WERI-Rb-1 (cell line): ENCODE measurements at regions not wholly inside any gene's neighbourhood (a gene's known extent, or its start where the extent isn't known, plus 50 kb on each side); places are given as distances from the start of the nearest gene placed in this dataset.

ENCODE experiments used
- DNase-seq: peaks from one replicate; pipeline ENCODE4 v3.0.0-alpha.2; 2020
- H3K27ac ChIP-seq: fragments of 250-450 bp; sonication (Bioruptor Pico); 2 replicates; pipeline ENCODE4 v1.5.1; 2020; ENCODE audit warnings: mild to moderate bottlenecking, moderate library complexity
- H3K27me3 ChIP-seq: fragments of 250-450 bp; sonication (Bioruptor Pico); 2 replicates; pipeline ENCODE4 v1.5.1; 2021; ENCODE audit warnings: mild to moderate bottlenecking, low read depth, moderate library complexity; ENCODE audit not compliant: insufficient read depth, severe bottlenecking
- H3K36me3 ChIP-seq: fragments of 250-450 bp; sonication (Bioruptor Pico); 2 replicates; pipeline ENCODE4 v1.5.1; 2020; ENCODE audit warnings: mild to moderate bottlenecking, moderate library complexity
- H3K4me3 ChIP-seq: 2 replicates; pipeline ENCODE4 v1.5.1; 2011; ENCODE audit warnings: low read depth, mild to moderate bottlenecking, control low read depth, low read length
- H3K9me3 ChIP-seq: fragments of 250-450 bp; sonication (Bioruptor Pico); 2 replicates; pipeline ENCODE4 v1.5.1; 2021; ENCODE audit warnings: mild to moderate bottlenecking, moderate library complexity; ENCODE audit not compliant: severe bottlenecking
- TF ChIP-seq, protein P1 (sequence below): IDR thresholded peaks from 2 replicates; pipeline ENCODE4 v1.5.1; 2011; ENCODE audit warnings: low read depth, mild to moderate bottlenecking, control low read depth, inconsistent platforms, low read length

DNA sequence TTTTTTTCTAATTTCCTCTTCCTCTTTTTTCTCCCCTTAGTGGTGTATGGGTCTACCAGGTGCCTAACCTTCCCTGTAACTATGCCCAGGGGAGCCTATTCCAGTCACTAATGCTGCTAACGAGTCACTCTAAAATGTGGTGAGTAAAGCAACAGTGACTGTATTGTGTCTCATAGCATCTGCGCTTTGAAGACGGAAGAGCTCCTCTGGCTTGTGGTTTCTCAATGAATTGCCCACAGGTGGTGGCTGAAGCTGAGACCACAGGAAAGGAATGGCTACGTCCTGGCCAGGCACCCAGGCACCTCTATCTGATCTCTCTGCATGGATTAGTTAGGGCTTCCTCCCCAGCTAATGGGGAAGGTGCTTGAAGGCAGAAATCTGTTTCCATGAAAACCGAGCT, 763.5 kb upstream of the FRG1 start:
- Histone ChIP-seq H3K27me3 (peaks cover 95% of the 10 kb centered on the region), H3K27ac (no peak overlapping the region), H3K4me3 (no peak overlapping the region), H3K9me3 (no peaks in the 10 kb centered on the region), H3K36me3 (no peaks in the 10 kb centered on the region)
- no peak for DNase-seq
- TF ChIP-seq, protein P1, sequence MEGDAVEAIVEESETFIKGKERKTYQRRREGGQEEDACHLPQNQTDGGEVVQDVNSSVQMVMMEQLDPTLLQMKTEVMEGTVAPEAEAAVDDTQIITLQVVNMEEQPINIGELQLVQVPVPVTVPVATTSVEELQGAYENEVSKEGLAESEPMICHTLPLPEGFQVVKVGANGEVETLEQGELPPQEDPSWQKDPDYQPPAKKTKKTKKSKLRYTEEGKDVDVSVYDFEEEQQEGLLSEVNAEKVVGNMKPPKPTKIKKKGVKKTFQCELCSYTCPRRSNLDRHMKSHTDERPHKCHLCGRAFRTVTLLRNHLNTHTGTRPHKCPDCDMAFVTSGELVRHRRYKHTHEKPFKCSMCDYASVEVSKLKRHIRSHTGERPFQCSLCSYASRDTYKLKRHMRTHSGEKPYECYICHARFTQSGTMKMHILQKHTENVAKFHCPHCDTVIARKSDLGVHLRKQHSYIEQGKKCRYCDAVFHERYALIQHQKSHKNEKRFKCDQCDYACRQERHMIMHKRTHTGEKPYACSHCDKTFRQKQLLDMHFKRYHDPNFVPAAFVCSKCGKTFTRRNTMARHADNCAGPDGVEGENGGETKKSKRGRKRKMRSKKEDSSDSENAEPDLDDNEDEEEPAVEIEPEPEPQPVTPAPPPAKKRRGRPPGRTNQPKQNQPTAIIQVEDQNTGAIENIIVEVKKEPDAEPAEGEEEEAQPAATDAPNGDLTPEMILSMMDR: no peak

DNA sequence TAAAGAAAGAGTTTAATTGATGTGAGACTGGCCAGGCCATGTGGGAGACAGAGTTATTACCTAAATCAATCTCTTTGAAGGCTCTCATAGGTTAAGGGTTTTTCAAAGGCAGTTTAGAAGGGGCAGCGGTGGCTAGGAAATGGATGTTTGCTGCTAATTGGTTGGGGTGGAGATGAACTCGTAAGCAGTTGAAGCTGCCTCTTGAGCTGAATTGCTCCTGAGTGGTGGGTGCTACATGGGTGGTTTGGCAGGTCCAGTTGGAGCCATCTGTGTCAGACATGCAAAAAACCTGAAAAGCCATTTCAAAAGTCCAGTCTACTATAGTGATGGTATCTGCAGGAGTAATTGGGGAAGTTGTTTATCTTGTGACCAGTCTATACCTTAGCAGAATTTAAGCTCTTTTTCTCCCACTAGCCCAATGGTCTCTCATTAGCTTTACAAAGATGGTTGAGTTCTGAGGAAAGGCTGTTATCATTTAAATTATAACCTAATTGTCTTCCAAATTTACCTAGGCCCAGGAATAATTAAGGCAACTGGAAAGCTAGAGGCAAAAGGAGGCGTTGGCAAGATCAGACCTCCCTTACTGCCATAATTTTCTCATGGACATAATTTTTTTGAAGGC, 762.4 kb upstream of the FRG1 start:
- H3K27ac ChIP-seq: no peak overlapping the region
- no peak for DNase-seq
- TF ChIP-seq, protein P1: no peak
- H3K27me3 ChIP-seq: peaks cover 91% of the 10 kb centered on the region
- H3K4me3 ChIP-seq: no peak overlapping the region
- no peaks in the 10 kb centered on the region for H3K36me3 ChIP-seq
- H3K9me3 ChIP-seq: no peaks in the 10 kb centered on the region

DNA sequence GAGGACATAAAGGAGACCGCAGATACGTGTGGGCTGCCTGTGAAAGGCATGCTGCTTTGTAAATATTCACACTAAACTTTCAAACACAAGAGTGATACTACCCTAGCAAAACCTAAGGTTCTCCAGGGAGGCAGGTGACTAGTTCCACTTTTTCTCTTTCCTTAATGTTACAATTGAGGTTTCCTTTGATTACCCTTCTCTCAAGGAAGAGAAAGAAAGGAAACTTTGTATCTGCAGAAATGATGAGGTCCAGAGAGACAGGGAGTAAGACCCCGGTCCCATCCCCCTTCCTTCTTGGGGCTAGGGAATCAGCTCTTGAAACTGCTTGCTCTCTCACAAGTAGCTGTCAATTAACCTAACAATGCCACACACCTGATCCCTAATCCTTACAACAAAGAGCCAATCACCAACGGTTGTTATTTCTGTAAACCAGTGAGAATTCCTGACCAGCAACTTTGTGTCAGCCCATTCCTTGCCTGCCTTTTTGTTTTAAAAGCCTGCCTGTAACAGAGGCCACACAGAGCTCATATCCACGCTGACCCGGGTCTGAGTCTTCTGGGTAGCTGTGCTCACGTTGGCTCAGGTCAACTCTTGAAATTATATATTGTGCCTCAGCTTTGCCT, 754.8 kb upstream of the FRG1 start:
- H3K27ac ChIP-seq: no peak overlapping the region
- no peak for DNase-seq
- no peak overlapping the region for H3K4me3 ChIP-seq
- H3K36me3 ChIP-seq: no peaks in the 10 kb centered on the region
- H3K9me3 ChIP-seq: no peaks in the 10 kb centered on the region
- TF ChIP-seq, protein P1: no peak
- H3K27me3 ChIP-seq: peaks cover 74% of the 10 kb centered on the region

DNA sequence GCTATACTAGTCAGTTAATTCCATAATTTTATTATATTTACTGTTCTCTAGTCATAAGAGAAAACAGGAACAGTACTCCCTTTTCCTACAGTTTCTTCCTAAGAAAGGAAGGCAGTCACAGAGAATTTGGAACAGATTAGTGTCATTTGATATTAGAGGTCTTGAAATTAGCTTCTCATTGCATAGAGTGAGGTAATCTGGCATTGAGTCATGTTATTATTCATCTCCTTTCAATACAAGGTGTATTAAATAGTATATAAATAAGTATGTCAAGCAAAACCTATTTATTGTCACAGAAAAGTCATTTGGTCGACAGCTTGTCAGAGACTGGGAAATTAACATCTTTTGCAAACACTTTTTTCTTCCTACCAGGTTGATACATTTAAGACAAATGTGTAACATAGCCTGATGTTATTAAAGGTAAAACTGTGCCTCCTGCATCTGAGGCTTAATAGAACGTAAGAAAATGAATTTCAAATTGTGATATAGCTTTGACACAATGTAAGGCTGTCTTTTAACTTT, 753.1 kb upstream of the FRG1 start:
- H3K27me3 ChIP-seq: peaks cover 76% of the 10 kb centered on the region
- H3K9me3 ChIP-seq: no peaks in the 10 kb centered on the region
- no peak overlapping the region for H3K4me3 ChIP-seq
- no peaks in the 10 kb centered on the region for H3K36me3 ChIP-seq
- TF ChIP-seq, protein P1: no peak
- DNase-seq: no peak
- no peak overlapping the region for H3K27ac ChIP-seq

DNA sequence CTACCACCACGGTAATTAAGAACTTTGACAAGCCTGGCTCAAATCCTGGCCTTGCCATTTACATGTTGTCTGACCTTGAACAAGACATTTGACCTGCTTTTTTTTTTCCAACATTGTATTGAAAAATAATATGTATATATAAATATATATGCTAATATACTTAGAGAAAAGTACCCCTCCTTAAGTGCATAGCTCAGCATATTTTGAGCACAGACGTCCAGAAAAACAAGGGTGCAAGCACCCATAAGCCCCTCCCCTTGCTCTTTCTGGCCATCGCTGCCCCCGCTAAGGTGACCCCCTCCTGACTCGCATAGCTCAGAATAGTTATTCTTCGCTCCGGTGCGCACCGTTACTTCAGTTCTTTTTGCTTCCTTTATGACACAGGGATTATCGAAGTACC, 742.0 kb upstream of the FRG1 start:
- Histone ChIP-seq H3K9me3 (peaks cover 4% of the 10 kb centered on the region), H3K4me3 (no peak overlapping the region), H3K27me3 (peaks cover 92% of the 10 kb centered on the region), H3K27ac (no peak overlapping the region), H3K36me3 (no peaks in the 10 kb centered on the region)
- no peak for DNase-seq
- TF ChIP-seq, protein P1: no peak
